Peyer's patch (tissue), 4 donors: ENCODE measurements at regions not wholly inside any gene's neighbourhood (a gene's known extent, or its start where the extent isn't known, plus 50 kb on each side); places are given as distances from the start of the nearest gene placed in this dataset.

ENCODE experiments used
- DNase-seq, 3 donors: peaks; one replicate each; pipeline ENCODE4 v3.0.0-alpha.2; 2017 to 2019
- H3K27ac ChIP-seq, 4 donors: fragments of 200-600 bp; sonication (generic); one replicate each; pipeline ENCODE4 v1.5.1; 2016 to 2019
- H3K27me3 ChIP-seq, 2 donors: fragments of 200-600 bp; sonication (generic); one replicate each; pipeline ENCODE4 v1.5.1; 2019
- H3K36me3 ChIP-seq, 3 donors: fragments of 200-600 bp; sonication (generic); one replicate each; pipeline ENCODE4 v1.5.1; 2016 to 2019
- H3K4me1 ChIP-seq, 4 donors: fragments of 200-600 bp; sonication (generic); one replicate each; pipeline ENCODE4 v1.5.1; 2016 to 2019
- H3K4me3 ChIP-seq, 4 donors: fragments of 200-600 bp; sonication (generic); 1 replicate in 3 of 4; 2 replicates in 1 of 4; pipeline ENCODE4 v1.5.1; 2016 to 2019; ENCODE audit warnings: mild to moderate bottlenecking in 1 of 4
- H3K9me3 ChIP-seq, 4 donors: fragments of 200-600 bp; sonication (generic); one replicate each; pipeline ENCODE4 v1.5.1; 2016 to 2019; ENCODE audit warnings: mild to moderate bottlenecking in 1 of 4
- CTCF ChIP-seq, 6 experiments: fragments of 450-650 bp in 4 of 6; fragments of 200-600 bp in 2 of 6; sonication (generic) in 1 of 6; IDR thresholded peaks; one replicate each; pipeline ENCODE4 v1.5.1; 2017 to 2019; ENCODE audit warnings: antibody characterized with exemption in 6 of 6, mild to moderate bottlenecking in 3 of 6, moderate library complexity in 1 of 6
- POLR2A ChIP-seq, 2 donors: fragments of 450-650 bp; IDR thresholded peaks; one replicate each; pipeline ENCODE4 v1.5.1; 2017; ENCODE audit warnings: antibody characterized with exemption in 2 of 2, mild to moderate bottlenecking in 2 of 2, moderate library complexity in 2 of 2

DNA sequence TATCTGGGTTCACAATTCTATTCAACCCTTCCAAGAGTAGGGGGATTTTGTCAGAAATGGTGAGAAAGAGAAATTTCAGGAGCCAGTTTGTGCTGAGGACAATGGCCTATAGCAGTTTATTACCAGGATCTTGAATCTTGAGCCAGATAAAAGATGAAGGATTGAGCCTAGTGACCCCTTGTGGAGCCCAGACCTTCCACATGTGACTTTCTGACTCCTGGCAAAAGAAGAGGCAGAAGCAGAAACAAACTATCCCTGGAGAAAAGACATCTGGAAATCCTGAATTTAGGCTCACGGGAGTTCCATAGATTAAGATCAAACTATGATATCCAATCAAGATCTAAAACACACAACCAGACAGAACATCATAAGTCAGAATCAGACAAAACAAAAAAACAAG lies 60.9 kb upstream of the CHRM2 start:
- H3K27ac ChIP-seq: no peak overlapping the region
- no peak for DNase-seq
- H3K9me3 ChIP-seq: no peaks in the 10 kb centered on the region
- H3K27me3 ChIP-seq: no peaks in the 10 kb centered on the region
- H3K4me3 ChIP-seq: no peak overlapping the region
- no peak for TF ChIP-seq CTCF (IDR thresholded peaks at IDR 0.05)
- TF ChIP-seq POLR2A (IDR thresholded peaks at IDR 0.05): no peak
- H3K36me3 ChIP-seq: no peaks in the 10 kb centered on the region
- no peaks in the 10 kb centered on the region for H3K4me1 ChIP-seq

DNA sequence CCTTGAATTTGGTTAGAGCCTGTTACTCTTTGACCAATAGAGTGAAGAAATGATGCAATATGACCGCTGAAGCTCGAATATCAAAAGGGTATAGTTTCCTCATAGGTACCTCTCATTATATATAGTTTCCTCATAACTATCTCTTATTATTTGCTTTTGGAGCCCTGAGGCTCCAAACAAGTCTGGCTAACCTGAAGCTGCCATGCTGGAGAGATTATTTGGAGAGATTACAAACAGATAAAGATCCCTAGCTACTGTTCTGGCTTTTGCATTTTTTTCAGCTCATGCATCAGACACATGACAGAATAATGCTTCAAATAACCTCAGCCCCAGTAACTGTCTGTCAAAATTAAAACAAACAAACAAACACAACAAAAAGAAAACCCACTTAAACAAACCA lies 65.4 kb upstream of the CHRM2 start:
- no peaks in the 10 kb centered on the region for H3K9me3 ChIP-seq
- H3K27ac ChIP-seq: no peak overlapping the region
- no peak for TF ChIP-seq CTCF (IDR thresholded peaks at IDR 0.05)
- no peak for TF ChIP-seq POLR2A (IDR thresholded peaks at IDR 0.05)
- H3K36me3 ChIP-seq: no peaks in the 10 kb centered on the region
- no peaks in the 10 kb centered on the region for H3K4me1 ChIP-seq
- no peak for DNase-seq
- H3K4me3 ChIP-seq: no peak overlapping the region
- H3K27me3 ChIP-seq: no peaks in the 10 kb centered on the region

GRCh38 chr7:136783934-136784333 lies 84.5 kb upstream of the CHRM2 start:
- Histone ChIP-seq H3K9me3 (no peaks in the 10 kb centered on the region), H3K27ac (no peak overlapping the region), H3K36me3 (no peaks in the 10 kb centered on the region), H3K4me1 (no peaks in the 10 kb centered on the region), H3K4me3 (no peak overlapping the region), H3K27me3 (no peaks in the 10 kb centered on the region)
- no peak for TF ChIP-seq CTCF (IDR thresholded peaks at IDR 0.05)
- no peak for TF ChIP-seq POLR2A (IDR thresholded peaks at IDR 0.05)
- no peak for DNase-seq

- Histone ChIP-seq H3K9me3 (peaks cover 0 to 7% (median 0%) of the 10 kb centered on the region in 4 donors), H3K27ac (no peak overlapping the region), H3K27me3 (no peaks in the 10 kb centered on the region), H3K4me1 (no peaks in the 10 kb centered on the region), H3K4me3 (no peak overlapping the region), H3K36me3 (no peaks in the 10 kb centered on the region)
- DNase-seq: no peak
- TF ChIP-seq POLR2A (IDR thresholded peaks at IDR 0.05): no peak
- TF ChIP-seq CTCF (IDR thresholded peaks at IDR 0.05): no peak
Observed at GRCh38 chr7:136741941-136742340, 126.5 kb upstream of the CHRM2 start.

DNA sequence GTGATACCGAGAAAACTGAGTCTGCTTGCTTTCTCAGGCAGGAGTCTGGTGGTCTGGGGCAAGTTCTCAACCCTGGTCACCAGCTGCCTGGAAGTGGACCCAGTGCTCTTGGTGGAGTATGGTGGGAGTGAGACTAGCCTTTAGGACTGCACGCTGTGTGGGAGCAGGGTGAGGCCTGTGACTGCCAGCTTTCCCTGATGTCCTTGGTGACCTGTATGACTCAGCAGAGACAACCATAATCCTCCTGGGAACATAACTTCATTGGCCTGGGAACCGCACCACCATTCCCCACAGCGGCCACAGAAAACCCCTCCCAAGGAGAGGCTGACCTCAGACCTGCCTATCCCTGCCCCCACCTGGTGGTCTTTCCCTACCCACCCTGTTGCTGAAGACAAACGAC lies 139.5 kb upstream of the CHRM2 start:
- H3K4me3 ChIP-seq: no peak overlapping the region
- H3K4me1 ChIP-seq: no peaks in the 10 kb centered on the region
- no peaks in the 10 kb centered on the region for H3K27me3 ChIP-seq
- no peak for DNase-seq
- no peaks in the 10 kb centered on the region for H3K9me3 ChIP-seq
- H3K27ac ChIP-seq: no peak overlapping the region
- TF ChIP-seq POLR2A (IDR thresholded peaks at IDR 0.05) (no peak), CTCF (IDR thresholded peaks at IDR 0.05) (no peak)
- H3K36me3 ChIP-seq: no peaks in the 10 kb centered on the region

DNA sequence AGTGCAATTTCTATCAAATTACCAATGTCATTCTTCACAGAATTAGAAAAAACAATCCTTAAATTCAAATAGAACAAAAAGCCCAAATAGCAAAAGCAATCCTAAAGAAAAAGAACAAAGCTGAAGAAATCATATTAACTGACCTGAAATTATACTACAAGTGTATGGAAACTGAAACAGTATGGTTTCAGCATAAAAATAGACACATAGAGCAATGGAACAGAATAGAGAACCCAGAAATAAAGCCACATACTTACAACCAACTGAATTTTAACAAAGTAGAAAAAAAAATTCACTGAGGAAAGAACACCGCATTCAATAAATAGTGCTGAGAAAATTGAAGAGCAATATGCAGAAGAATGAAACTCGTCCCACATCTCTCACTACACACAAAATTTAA lies 142.0 kb upstream of the CHRM2 start:
- TF ChIP-seq POLR2A (IDR thresholded peaks at IDR 0.05) (no peak), CTCF (IDR thresholded peaks at IDR 0.05) (no peak)
- DNase-seq: no peak
- no peak overlapping the region for H3K4me3 ChIP-seq
- H3K4me1 ChIP-seq: no peaks in the 10 kb centered on the region
- H3K27ac ChIP-seq: no peak overlapping the region
- no peaks in the 10 kb centered on the region for H3K27me3 ChIP-seq
- no peaks in the 10 kb centered on the region for H3K36me3 ChIP-seq
- no peaks in the 10 kb centered on the region for H3K9me3 ChIP-seq
